ENCODE measurements at regions not wholly inside any gene's neighbourhood (a gene's known extent, or its start where the extent isn't known, plus 50 kb on each side); places are given as distances from the start of the nearest gene placed in this dataset.

GRCh38 chr2:126436411-126436810 lies 219.5 kb upstream of the GYPC start:
- TF ChIP-seq CTCF (IDR thresholded peaks at IDR 0.05; ENCODE audit: low read depth, low read length) (no peak), POLR2A (IDR thresholded peaks at IDR 0.05; ENCODE audit: extremely low read depth, insufficient read length) (no peak)

Data from NB4 (cell line).